ENCODE measurements at regions not wholly inside any gene's neighbourhood (a gene's known extent, or its start where the extent isn't known, plus 50 kb on each side); places are given as distances from the start of the nearest gene placed in this dataset.

DNA sequence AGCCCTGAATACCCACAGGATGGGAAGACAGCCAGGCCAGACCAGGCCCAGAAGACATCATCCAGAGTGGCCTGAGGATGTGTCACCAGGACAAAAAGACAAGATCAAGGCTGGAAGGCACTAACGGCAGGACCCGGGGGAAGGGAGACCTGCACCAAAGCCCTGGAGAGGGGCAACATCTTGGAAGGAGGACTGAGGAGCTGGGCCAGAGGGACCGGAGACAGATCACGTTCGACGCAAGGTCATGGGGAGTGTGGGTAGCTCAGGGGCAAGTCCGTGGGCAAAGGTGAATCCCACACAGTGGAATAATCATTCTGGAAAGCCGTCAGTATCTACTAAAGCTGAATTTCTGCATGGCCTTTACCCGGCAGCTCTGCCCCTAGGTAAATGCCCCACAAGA is 478.6 kb downstream of the MATN1 start:
- Histone ChIP-seq H3K4me3 (no peak overlapping the region), H3K27ac (no peak overlapping the region), H3K36me3 (no peaks in the 10 kb centered on the region), H3K9me3 (no peaks in the 10 kb centered on the region), H3K27me3 (peaks cover 0 to 52% of the 10 kb centered on the region in 2 donors), H3K4me1 (no peaks in the 10 kb centered on the region)
- DNase-seq, result no peak
- TF ChIP-seq, protein P1, sequence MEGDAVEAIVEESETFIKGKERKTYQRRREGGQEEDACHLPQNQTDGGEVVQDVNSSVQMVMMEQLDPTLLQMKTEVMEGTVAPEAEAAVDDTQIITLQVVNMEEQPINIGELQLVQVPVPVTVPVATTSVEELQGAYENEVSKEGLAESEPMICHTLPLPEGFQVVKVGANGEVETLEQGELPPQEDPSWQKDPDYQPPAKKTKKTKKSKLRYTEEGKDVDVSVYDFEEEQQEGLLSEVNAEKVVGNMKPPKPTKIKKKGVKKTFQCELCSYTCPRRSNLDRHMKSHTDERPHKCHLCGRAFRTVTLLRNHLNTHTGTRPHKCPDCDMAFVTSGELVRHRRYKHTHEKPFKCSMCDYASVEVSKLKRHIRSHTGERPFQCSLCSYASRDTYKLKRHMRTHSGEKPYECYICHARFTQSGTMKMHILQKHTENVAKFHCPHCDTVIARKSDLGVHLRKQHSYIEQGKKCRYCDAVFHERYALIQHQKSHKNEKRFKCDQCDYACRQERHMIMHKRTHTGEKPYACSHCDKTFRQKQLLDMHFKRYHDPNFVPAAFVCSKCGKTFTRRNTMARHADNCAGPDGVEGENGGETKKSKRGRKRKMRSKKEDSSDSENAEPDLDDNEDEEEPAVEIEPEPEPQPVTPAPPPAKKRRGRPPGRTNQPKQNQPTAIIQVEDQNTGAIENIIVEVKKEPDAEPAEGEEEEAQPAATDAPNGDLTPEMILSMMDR (IDR thresholded peaks at IDR 0.05), result no peak
- intact Hi-C loops (cut with DNase I; ENCODE audit: low total_unique reads), result no loop called here

DNA sequence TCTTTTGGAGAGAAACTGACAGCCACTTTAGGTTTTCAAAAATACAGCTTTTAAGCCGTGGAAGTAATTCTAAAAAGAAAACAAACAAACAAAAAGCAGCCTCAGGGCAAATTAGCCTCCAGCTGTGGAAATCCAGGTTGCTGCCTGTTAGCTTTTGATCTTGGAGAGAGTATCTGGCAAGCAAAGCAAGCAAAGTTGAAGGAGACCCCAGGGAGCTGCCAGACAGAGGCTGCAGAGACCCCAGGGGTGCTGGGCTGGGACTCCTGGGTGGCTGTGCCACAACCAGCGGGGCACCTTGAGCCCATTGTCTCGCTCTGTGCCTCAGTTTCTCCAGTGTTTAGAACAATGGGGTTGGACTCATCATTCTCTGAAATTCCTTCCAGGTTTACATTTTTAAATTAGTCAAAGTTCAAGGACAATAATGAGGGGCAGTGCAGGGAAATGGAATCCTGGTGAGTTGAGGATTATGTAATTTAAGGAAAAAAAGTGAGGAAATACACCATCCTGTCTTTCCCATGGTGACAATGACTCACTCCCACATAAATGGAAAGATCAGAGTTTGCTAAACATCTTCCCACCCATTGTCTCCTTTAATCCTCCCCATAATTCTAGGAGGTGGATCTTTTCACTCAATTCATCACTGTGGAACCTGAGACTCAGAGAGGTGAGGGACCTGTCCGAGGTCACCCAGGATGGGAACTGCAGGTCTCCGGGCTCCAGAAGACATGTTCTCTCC is 480.5 kb downstream of the MATN1 start:
- Histone ChIP-seq H3K27ac (no peak overlapping the region), H3K4me1 (no peaks in the 10 kb centered on the region), H3K4me3 (no peak overlapping the region), H3K9me3 (no peaks in the 10 kb centered on the region), H3K27me3 (peaks cover 0 to 42% of the 10 kb centered on the region in 2 donors), H3K36me3 (no peaks in the 10 kb centered on the region)
- no peak for DNase-seq
- intact Hi-C loops (cut with DNase I; ENCODE audit: low total_unique reads), result no loop called here
- TF ChIP-seq, protein P1 (IDR thresholded peaks at IDR 0.05), result no peak

DNA sequence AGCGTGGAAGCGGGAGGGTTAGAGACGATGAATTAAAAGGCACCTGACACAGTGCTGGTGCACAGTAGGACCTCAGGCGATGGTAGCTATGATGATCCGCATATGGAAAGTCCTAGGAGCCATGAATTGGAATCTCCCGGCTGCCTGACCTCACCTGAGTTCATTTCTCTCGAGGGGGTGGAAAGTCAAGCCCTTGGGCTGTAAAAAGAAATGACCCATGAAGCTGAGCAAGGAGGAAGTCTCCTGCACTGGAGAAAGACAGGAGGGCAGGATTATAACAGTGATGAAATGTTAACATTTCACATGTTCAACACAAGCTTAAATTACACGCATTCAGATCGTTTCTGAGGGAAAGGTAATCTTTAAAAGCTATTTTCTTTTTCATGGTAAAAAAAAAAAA is 481.2 kb downstream of the MATN1 start:
- intact Hi-C loops (cut with DNase I; ENCODE audit: low total_unique reads), result no loop called here
- Histone ChIP-seq H3K4me1 (no peaks in the 10 kb centered on the region), H3K36me3 (no peaks in the 10 kb centered on the region), H3K27ac (no peak overlapping the region), H3K27me3 (peaks cover 0 to 36% of the 10 kb centered on the region in 2 donors), H3K9me3 (no peaks in the 10 kb centered on the region), H3K4me3 (no peak overlapping the region)
- DNase-seq, result no peak
- TF ChIP-seq, protein P1 (IDR thresholded peaks at IDR 0.05), result no peak

DNA sequence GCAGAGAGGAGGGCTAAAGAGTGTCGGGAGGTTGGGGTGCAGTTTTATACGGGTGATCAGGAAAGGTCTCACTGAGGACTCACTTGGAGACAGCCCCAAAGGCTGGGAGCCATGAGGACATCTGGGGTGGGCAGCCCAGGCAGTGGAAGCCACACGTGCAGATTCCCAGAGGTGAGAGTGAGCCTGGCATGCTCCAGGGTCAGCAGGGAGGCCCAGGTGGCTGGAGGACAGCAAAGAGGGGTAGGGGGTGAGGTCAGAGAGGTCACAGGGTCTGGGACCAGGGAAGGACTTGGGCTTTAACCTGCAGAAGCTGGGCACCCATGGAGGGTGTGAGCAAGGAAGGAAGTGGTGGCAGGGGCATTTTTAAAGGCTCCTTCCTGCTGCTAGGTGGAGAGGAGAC is 481.7 kb downstream of the MATN1 start:
- H3K4me1 ChIP-seq, result no peaks in the 10 kb centered on the region
- intact Hi-C loops (cut with DNase I; ENCODE audit: low total_unique reads), result no loop called here
- peaks cover 0 to 32% of the 10 kb centered on the region in 2 donors for H3K27me3 ChIP-seq

DNA sequence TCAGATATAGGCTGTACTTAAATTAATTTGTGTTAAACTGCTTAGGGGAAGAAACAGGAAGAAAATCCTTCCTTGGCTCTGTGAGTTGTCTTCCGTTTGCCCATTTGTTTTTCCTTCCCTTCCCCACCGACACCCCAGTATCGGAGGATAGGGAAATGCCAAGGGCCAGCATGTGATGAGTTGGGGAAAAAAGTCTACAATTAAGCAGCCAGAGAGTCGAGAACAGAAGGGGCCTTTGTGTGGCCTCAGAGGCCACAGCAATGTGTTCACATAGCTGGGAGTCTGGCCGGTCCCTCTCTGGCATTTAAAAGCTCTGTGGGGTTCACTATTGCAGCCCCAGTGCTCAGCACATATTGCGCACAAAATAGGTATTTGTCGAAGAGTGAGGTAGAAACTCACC is 489.3 kb downstream of the MATN1 start:
- H3K36me3 ChIP-seq, result no peaks in the 10 kb centered on the region
- H3K4me1 ChIP-seq, result no peaks in the 10 kb centered on the region
- TF ChIP-seq, protein P1 (IDR thresholded peaks at IDR 0.05), result no peak
- peaks cover 0 to 9% of the 10 kb centered on the region in 2 donors for H3K27me3 ChIP-seq
- H3K27ac ChIP-seq, result no peak overlapping the region
- intact Hi-C loops (cut with DNase I; ENCODE audit: low total_unique reads), result no loop called here
- no peak for DNase-seq
- H3K9me3 ChIP-seq, result no peaks in the 10 kb centered on the region
- H3K4me3 ChIP-seq, result no peak overlapping the region

More for the DNA sequence above, 481.7 kb downstream of the MATN1 start:
- H3K36me3 ChIP-seq, result no peaks in the 10 kb centered on the region
- no peak overlapping the region for H3K27ac ChIP-seq
- no peak overlapping the region for H3K4me3 ChIP-seq
- TF ChIP-seq, protein P1 (IDR thresholded peaks at IDR 0.05), result no peak
- DNase-seq, result no peak
- H3K9me3 ChIP-seq, result no peaks in the 10 kb centered on the region

Measured in tibial artery (tissue), 4 donors.